Stimulated activated naive B cell treated with anti-CD40 and anti-IgM and Interleukin-4, amounts not matched to agents 10 μg/mL and 1 μg/mL and 100 μg/mL, for 72 hours (primary cell): ENCODE measurements at regions not wholly inside any gene's neighbourhood (a gene's known extent, or its start where the extent isn't known, plus 50 kb on each side); places are given as distances from the start of the nearest gene placed in this dataset.
"Not testable (repeated sequence)": the region's sequence is repeated elsewhere in the genome, so short reads cannot be mapped to it uniquely, and the experiment has no call there.

Experiments used
- ATAC-seq, 2 donors: fragments of 150-1000 bp; cut with Tn5 transposase; replicated peaks; 2 replicates each; pipeline ENCODE4 v1.10.0; 2021; ENCODE audit warnings: moderate library complexity in 1 of 2
- DNase-seq: peaks from one replicate; pipeline ENCODE4 v3.0.0; 2021
- H3K27ac Mint-ChIP-seq: one replicate; pipeline ENCODE4 v1.8.0; 2022; ENCODE audit warnings: mild to moderate bottlenecking, mixed read lengths
- H3K27me3 Mint-ChIP-seq, 2 donors: one replicate each; pipeline ENCODE4 v1.8.0; 2022; ENCODE audit warnings: mixed read lengths in 2 of 2
- H3K36me3 Mint-ChIP-seq, 2 donors: one replicate each; pipeline ENCODE4 v1.8.0; 2022; ENCODE audit warnings: mixed read lengths in 2 of 2, mild to moderate bottlenecking in 1 of 2
- H3K4me1 Mint-ChIP-seq, 2 donors: one replicate each; pipeline ENCODE4 v1.8.0; 2022; ENCODE audit warnings: mixed read lengths in 2 of 2, mild to moderate bottlenecking in 1 of 2
- H3K4me3 Mint-ChIP-seq, 2 donors: one replicate each; pipeline ENCODE4 v1.8.0; 2022; ENCODE audit warnings: mild to moderate bottlenecking in 2 of 2, mixed read lengths in 2 of 2, moderate library complexity in 1 of 2
- H3K9me3 Mint-ChIP-seq, 2 donors: one replicate each; pipeline ENCODE4 v1.8.0; 2022; ENCODE audit warnings: mixed read lengths in 2 of 2, mild to moderate bottlenecking in 1 of 2

DNA sequence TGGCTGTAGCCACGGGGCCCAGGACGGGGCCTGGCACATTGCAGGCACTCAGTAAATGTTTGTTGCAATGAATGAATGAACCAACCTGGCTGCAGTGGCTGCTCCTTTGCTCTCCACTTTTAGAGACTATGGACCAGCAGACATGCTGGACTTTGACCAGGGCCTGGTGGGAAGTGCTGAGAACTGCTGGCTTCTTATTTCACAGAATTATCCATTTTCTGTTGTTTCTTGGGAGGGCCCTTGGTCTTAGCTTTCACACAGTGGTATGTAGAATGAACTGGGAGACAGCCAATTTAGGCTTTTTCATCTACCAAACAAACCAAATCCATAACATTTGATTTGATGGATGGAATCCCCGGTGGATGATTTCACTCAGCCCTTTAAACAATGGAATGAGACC lies 78.0 kb upstream of the LHFPL2 start:
- Mint-ChIP-seq H3K4me1 (peaks cover 37 to 76% of the 10 kb centered on the region in 2 donors), H3K9me3 (peaks cover 3 to 5% of the 10 kb centered on the region in 2 donors), H3K36me3 (peaks cover 3 to 4% of the 10 kb centered on the region in 2 donors), H3K4me3 (peak overlapping the region; percentile 52 to 71), H3K27me3 (no peaks in the 10 kb centered on the region), H3K27ac (peak overlapping the region; percentile 98)
- ATAC-seq (no peak), DNase-seq (no peak)

- ATAC-seq (no peak), DNase-seq (no peak)
- Mint-ChIP-seq H3K36me3 (peaks cover 3 to 4% of the 10 kb centered on the region in 2 donors), H3K27me3 (no peaks in the 10 kb centered on the region), H3K4me3 (no peak overlapping the region), H3K27ac (no peak overlapping the region), H3K9me3 (peaks cover 3 to 5% of the 10 kb centered on the region in 2 donors), H3K4me1 (peaks cover 37 to 76% of the 10 kb centered on the region in 2 donors)
Observed at GRCh38 chr5:78726003-78726402, 77.4 kb upstream of the LHFPL2 start.

GRCh38 chr5:78724061-78724460 lies 75.5 kb upstream of the LHFPL2 start:
- Mint-ChIP-seq H3K9me3 (peaks cover 0 to 2% of the 10 kb centered on the region in 2 donors), H3K36me3 (no peaks in the 10 kb centered on the region), H3K27me3 (no peaks in the 10 kb centered on the region), H3K4me1 (peaks cover 33 to 68% of the 10 kb centered on the region in 2 donors), H3K4me3 (no peak overlapping the region), H3K27ac (no peak overlapping the region)
- ATAC-seq (no peak), DNase-seq (no peak)

GRCh38 chr5:78720997-78721396 lies 72.4 kb upstream of the LHFPL2 start:
- H3K27ac Mint-ChIP-seq: no peak overlapping the region
- ATAC-seq (no peak), DNase-seq (no peak)
- H3K27me3 Mint-ChIP-seq: no peaks in the 10 kb centered on the region
- H3K4me3 Mint-ChIP-seq: no peak overlapping the region
- peaks cover 22 to 55% of the 10 kb centered on the region in 2 donors for H3K4me1 Mint-ChIP-seq
- no peaks in the 10 kb centered on the region for H3K9me3 Mint-ChIP-seq
- no peaks in the 10 kb centered on the region for H3K36me3 Mint-ChIP-seq

- Mint-ChIP-seq H3K27ac (no peak overlapping the region), H3K27me3 (no peaks in the 10 kb centered on the region), H3K4me1 (peaks cover 19 to 51% of the 10 kb centered on the region in 2 donors), H3K36me3 (no peaks in the 10 kb centered on the region), H3K9me3 (no peaks in the 10 kb centered on the region), H3K4me3 (no peak overlapping the region)
- DNase-seq (no peak), ATAC-seq (peak in 1 of 2 donors; percentile 21)
Observed at GRCh38 chr5:78720227-78720985, 71.8 kb upstream of the LHFPL2 start.

DNA sequence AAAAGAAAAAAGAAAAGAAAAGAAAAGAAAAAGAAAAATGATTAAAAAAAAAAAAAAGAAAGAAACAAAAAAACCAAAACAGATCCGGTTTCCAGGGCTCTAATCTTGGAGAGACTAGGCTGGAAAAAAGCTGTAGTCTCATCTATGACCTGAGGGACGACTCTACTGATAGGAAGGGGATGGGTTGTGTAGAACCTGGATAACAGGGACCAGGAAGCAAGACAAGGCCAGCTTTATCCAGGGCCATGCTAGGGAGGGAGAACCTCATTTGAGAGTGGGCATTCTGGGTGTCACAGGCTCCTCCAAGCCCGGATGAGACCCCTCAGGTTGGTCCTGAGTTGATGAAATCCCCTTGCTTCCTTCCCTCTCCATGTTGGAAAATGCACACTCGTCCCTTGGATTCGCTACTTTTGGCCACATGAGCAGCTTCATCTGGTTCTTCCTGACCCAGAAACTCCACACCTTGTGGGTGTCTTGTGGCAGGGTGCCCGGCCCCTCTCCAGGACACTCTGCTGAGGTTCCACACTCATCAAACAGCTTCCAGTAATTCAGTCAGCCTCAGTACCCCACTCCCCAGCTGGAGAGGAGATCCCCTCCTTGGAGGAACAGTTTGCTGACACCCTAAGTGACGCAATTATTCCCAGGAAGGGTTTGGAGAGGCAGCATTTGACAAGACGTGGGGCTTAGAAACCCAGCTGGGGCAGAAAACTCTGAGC lies 71.1 kb upstream of the LHFPL2 start:
- Mint-ChIP-seq H3K4me1 (peaks cover 19 to 52% of the 10 kb centered on the region in 2 donors), H3K4me3 (no peak overlapping the region), H3K27ac (no peak overlapping the region), H3K27me3 (no peaks in the 10 kb centered on the region), H3K9me3 (no peaks in the 10 kb centered on the region), H3K36me3 (no peaks in the 10 kb centered on the region)
- no peak for DNase-seq
- ATAC-seq: no peak

GRCh38 chr5:78718824-78719223 lies 70.3 kb upstream of the LHFPL2 start:
- Mint-ChIP-seq H3K27ac (peak overlapping the region; percentile 5), H3K36me3 (no peaks in the 10 kb centered on the region), H3K4me1 (peaks cover 19 to 52% of the 10 kb centered on the region in 2 donors), H3K9me3 (no peaks in the 10 kb centered on the region), H3K27me3 (no peaks in the 10 kb centered on the region), H3K4me3 (no peak overlapping the region)
- ATAC-seq (no peak), DNase-seq (no peak)

GRCh38 chr5:78717674-78718584 lies 69.4 kb upstream of the LHFPL2 start:
- H3K27ac Mint-ChIP-seq: peak overlapping the region; percentile 22
- H3K4me3 Mint-ChIP-seq: no peak overlapping the region
- H3K4me1 Mint-ChIP-seq: peaks cover 14 to 44% of the 10 kb centered on the region in 2 donors
- no peaks in the 10 kb centered on the region for H3K36me3 Mint-ChIP-seq
- ATAC-seq (no peak), DNase-seq (no peak)
- no peaks in the 10 kb centered on the region for H3K27me3 Mint-ChIP-seq
- H3K9me3 Mint-ChIP-seq: no peaks in the 10 kb centered on the region

DNA sequence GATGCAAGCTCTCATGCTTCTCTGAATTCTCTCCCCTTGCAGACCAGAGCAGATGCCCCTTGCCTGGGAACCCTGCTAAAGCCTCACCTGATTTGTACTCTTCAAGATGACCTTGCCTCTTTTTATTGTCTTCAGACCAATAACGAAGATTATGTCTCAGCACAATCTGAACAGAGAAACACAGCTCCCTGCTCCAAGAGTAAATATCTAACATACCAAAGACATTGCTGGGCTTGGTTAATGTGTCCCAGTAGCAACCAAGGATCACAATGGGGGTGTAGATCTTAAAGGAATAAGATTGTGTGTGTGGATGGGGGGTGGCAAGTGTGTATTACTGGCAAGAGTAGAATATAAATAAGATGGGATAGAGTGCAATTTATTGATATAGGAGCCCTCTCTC lies 67.6 kb upstream of the LHFPL2 start:
- no peak for ATAC-seq
- Mint-ChIP-seq H3K4me3 (no peak overlapping the region), H3K9me3 (no peaks in the 10 kb centered on the region), H3K27ac (no peak overlapping the region), H3K36me3 (no peaks in the 10 kb centered on the region), H3K4me1 (peaks cover 10 to 27% of the 10 kb centered on the region in 2 donors), H3K27me3 (no peaks in the 10 kb centered on the region)
- no peak for DNase-seq

DNA sequence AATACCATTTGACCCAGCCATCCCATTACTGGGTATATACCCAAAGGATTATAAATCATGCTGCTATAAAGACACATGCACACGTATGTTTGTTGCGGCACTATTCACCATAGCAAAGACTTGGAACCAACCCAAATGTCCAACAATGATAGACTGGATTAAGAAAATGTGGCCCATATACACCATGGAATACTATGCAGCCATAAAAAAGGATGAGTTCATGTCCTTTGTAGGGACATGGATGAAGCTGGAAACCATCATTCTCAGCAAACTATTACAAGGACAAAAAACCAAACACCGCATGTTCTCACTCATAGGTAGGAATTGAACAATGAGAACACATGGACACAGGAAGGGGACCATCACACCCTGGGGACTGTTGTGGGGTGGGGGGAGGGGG lies 66.8 kb upstream of the LHFPL2 start:
- H3K4me3 Mint-ChIP-seq, H3K36me3 Mint-ChIP-seq, ATAC-seq, H3K27me3 Mint-ChIP-seq, H3K27ac Mint-ChIP-seq, H3K9me3 Mint-ChIP-seq, DNase-seq: not testable (repeated sequence)
- peaks cover 5 to 18% of the 10 kb centered on the region in 2 donors for H3K4me1 Mint-ChIP-seq

- H3K4me3 Mint-ChIP-seq, H3K27ac Mint-ChIP-seq, ATAC-seq, H3K27me3 Mint-ChIP-seq, H3K4me1 Mint-ChIP-seq, H3K36me3 Mint-ChIP-seq, DNase-seq, H3K9me3 Mint-ChIP-seq: not testable (repeated sequence)
Observed at GRCh38 chr5:78711670-78712069, 63.1 kb upstream of the LHFPL2 start.

DNA sequence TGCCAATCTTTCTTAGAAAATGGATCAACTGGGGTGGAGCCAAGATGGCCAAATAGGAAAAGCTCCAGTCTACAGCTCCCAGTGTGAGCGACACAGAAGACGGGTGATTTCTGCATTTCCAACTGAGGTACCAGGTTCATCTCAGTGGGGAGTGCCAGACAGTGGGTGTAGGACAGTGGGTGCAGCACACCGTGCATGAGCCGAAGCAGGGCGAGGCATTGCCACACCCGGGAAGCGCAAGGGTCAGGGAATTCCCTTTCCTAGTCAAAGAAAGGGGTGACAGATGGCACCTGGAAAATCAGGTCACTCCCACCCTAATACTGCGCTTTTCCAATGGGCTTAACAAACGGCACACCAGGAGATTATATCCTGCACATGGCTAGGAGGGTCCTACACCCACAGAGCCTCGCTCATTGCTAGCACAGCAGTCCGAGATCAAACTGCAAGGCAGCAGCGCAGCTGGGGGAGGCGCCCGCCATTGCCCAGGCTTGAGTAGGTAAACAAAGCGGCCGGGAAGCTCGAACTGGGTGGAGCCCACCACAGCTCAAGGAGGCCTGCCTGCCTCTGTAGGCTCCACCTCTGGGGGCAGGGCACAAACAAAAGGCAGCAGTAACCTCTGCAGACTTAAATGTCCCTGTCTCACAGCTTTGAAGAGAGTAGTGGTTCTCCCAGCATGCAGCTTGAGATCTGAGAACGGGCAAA lies 61.3 kb upstream of the LHFPL2 start:
- H3K27me3 Mint-ChIP-seq, H3K27ac Mint-ChIP-seq, H3K36me3 Mint-ChIP-seq, DNase-seq, H3K9me3 Mint-ChIP-seq, H3K4me3 Mint-ChIP-seq, ATAC-seq, H3K4me1 Mint-ChIP-seq: not testable (repeated sequence)

DNA sequence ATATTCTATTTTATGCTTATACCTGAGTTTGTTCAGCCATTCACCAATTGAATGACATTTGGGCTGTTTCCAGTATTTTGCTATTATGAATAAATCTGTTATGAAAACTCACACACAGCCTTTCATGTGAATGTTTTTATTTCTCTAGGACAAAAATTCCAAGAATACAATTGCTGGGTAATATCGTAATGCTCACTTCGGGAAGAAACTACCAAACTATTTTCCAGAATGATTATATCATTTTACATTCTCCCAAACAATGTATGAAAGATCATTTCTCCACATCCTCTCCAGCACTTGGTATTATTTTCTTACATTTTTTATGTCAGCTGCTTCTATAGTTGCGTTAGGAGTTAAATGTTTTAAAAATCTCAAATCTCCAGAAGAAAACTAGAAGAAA lies 58.3 kb upstream of the LHFPL2 start:
- no peaks in the 10 kb centered on the region for H3K27me3 Mint-ChIP-seq
- ATAC-seq (no peak), DNase-seq (no peak)
- H3K4me3 Mint-ChIP-seq: no peak overlapping the region
- no peak overlapping the region for H3K27ac Mint-ChIP-seq
- H3K36me3 Mint-ChIP-seq: peaks cover 0 to 3% of the 10 kb centered on the region in 2 donors
- H3K4me1 Mint-ChIP-seq: peaks cover 0 to 1% of the 10 kb centered on the region in 2 donors
- peaks cover 0 to 2% of the 10 kb centered on the region in 2 donors for H3K9me3 Mint-ChIP-seq

GRCh38 chr5:78706381-78706780 lies 57.8 kb upstream of the LHFPL2 start:
- Mint-ChIP-seq H3K27ac (no peak overlapping the region), H3K4me3 (no peak overlapping the region), H3K36me3 (peaks cover 0 to 3% of the 10 kb centered on the region in 2 donors), H3K4me1 (peaks cover 0 to 1% of the 10 kb centered on the region in 2 donors), H3K27me3 (no peaks in the 10 kb centered on the region), H3K9me3 (peaks cover 0 to 2% of the 10 kb centered on the region in 2 donors)
- no peak for ATAC-seq
- DNase-seq: no peak
